GM21825 (cell line): ENCODE measurements at regions not wholly inside any gene's neighbourhood (a gene's known extent, or its start where the extent isn't known, plus 50 kb on each side); places are given as distances from the start of the nearest gene placed in this dataset.
"Not testable (repeated sequence)": the region's sequence is repeated elsewhere in the genome, so short reads cannot be mapped to it uniquely, and the experiment has no call there.

ENCODE experiments used
- ATAC-seq: cut with Tn5 transposase; IDR thresholded peaks from one replicate; pipeline ENCODE4 v1.9.1; 2021; ENCODE audit warnings: mild to moderate bottlenecking, moderate library complexity; ENCODE audit not compliant: unreplicated experiment

GRCh38 chr11:130671801-130672700 is 223.6 kb downstream of the ADAMTS15 start:
- no peak for ATAC-seq

GRCh38 chr11:130672911-130673310 is 224.5 kb downstream of the ADAMTS15 start:
- ATAC-seq = no peak

DNA sequence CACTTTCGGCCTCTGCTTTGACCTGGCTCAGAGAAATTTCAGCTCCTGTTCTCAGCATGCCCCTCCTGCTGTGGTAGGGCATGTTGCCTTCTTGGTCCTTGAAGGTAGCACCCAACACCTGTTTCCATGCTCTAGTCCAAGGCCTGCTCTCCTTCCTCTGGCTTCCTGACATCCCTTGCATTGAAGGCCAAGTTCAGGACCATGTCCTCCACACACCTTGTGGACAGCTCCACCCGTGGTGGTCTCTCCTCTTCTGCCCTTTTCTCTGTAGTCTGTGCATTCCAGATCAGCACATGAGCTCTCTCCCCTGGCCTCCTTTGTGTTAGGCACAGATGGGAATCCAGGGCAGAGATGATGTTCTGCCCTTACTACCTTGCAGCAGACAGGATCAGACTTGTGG is 225.3 kb downstream of the ADAMTS15 start:
- ATAC-seq = no peak

GRCh38 chr11:130674686-130675308 is 226.4 kb downstream of the ADAMTS15 start:
- no peak for ATAC-seq

DNA sequence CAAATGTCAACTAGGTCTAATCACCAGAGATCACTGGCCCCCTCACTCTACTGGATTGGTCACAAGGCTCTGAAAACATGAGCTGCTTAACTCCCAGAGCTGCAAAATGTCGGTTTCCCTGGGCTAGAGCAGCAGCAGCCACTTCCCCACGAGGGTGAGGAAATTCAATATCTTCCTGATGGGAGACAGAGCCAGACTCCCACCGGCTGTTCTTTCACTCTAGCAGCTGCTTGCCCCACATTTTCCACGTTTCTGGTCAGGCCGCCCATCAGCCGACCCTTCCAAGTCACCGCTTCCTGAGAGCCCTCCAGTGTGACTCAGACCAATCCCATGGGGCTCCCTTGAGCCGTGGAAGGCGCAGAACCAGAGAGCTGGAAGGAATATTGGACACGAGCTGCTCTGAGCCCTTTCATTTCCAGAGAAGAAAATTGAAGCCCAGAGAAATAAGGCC is 227.0 kb downstream of the ADAMTS15 start:
- ATAC-seq = no peak

- ATAC-seq = no peak
Observed at GRCh38 chr11:130675917-130676316, 227.5 kb downstream of the ADAMTS15 start.

GRCh38 chr11:130677486-130678153 is 229.2 kb downstream of the ADAMTS15 start:
- ATAC-seq = no peak

DNA sequence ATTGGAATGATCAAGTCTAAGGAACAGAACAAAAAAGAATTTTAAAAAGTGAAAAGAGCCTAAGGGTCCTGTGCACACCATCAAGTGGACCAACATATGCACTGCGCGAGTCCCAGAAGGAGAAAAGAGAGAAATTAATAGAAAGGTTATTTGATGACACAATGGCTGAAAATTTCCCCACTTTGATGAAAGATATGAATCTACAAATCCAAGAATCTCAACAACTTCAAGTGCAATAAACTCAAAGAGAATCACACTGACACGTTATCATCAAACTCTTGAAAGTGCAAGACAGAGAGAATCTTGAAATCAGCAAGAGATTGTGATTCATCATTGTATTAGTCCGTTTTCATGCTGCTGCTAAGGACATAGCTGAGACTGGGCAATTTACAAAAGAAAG is 230.8 kb downstream of the ADAMTS15 start:
- ATAC-seq = no peak

- not testable (repeated sequence) for ATAC-seq
Observed at GRCh38 chr11:130682471-130682870, 233.8 kb downstream of the SNX19 start.

DNA sequence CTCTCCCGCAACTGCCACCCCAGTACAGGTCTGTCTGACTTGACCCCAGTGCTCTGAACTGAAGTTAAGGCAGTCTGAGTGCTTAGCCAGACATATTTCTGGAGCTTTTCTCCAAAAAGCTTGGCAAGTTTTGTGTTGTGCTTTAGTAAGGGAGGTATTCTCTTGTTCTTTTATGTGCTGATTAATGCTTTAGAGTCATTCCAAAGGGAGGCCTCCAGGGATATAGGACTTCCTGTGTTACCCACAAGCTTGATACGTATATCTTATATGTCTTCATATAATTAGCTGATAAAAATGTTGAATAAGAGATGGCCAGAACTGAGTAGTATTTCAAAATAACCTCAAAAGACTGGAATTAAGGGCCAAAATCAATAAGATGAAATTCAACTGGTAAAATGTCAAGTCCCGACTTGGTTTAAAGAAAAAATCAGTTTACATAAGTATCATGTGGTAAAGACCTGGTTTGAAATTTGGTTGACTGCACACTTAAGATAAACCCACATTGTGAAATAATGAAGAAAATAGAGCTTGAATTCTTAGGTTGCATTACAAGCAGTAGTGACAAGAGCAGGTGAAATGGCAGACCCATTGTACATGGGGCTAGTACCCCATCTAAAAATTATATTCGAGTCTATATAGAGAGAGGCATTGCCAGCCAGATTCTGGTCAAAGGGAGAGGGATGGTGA is 226.9 kb downstream of the SNX19 start:
- no peak for ATAC-seq

GRCh38 chr11:130691581-130691980 is 224.7 kb downstream of the SNX19 start:
- ATAC-seq = no peak

- ATAC-seq = no peak
Observed at GRCh38 chr11:130692220-130692619, 224.1 kb downstream of the SNX19 start.

DNA sequence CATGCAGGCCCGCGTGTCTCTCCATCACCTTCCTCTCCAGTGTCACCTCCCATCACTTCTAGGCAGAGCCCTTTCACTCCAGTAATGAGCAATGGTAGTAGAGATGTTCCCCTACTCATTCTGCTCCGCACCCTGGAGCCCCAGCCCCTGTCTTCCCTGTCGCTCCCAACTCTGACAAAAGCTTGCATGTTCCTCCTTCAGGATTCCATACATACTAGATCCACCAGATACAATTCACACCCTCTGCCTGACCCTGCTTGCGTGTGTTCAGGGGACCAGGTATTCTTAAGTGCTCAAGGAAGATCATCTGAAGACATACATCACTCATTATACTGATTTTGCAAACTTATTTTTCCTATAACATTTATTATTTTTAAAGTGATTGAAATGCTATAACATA is 222.7 kb downstream of the SNX19 start:
- no peak for ATAC-seq

GRCh38 chr11:130694488-130695045 is 221.7 kb downstream of the SNX19 start:
- ATAC-seq = no peak

DNA sequence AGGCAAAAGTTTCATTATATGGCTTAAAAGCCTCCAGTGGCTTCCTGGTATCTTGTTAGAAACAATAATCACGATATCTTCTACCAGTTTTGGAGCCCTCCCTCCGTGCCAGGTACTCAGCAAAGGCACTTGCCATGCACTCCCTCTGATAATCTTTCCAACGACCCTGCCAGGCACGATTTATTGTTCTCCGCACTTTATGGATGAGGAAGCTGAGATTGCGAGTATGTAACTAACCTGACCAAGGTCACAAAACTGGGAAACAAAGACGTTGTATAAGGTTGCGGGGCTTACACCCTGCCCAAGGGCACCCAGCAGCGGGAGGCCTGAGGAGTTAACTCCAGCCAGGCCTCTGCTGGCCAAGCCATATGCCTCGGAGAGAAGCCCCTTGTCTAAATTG is 218.1 kb downstream of the SNX19 start:
- ATAC-seq = no peak

DNA sequence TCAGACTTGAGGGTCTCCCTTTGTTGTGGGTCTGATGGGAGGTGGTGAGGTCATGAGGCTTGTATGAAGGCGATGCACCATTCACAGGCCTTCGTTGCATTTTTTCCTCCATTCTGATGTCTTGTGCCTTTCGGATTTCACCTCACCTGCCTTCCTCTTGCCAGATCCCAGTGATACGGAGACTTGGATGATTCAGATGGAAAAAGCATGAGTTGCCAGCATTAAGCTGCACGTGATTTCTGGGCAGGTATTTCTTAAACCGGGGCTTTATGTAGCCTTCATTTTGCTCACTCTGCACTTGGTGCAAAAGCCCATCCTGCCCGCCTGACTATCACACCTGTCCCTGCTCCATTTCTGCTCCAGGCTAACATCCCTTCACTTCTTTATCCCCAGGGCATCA is 216.7 kb downstream of the SNX19 start:
- ATAC-seq = no peak

DNA sequence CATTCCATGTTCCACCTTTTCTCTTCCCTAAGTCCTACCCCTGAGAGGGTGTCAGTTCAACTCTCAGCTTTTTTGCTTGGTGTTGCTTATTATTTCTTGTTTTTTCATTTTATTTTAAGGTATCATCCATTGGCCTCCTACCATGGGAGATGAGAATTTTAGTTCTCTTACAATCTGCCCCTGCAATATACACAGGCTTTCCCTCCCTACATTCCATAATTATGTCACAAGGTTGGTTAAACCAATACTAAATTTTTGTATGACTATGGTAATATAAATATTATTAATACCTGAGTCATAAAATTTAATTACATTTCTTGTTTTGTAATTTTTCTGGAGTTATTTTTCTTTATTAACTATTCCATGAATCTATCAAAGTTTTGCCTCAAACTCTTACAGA is 216.2 kb downstream of the SNX19 start:
- ATAC-seq = no peak

DNA sequence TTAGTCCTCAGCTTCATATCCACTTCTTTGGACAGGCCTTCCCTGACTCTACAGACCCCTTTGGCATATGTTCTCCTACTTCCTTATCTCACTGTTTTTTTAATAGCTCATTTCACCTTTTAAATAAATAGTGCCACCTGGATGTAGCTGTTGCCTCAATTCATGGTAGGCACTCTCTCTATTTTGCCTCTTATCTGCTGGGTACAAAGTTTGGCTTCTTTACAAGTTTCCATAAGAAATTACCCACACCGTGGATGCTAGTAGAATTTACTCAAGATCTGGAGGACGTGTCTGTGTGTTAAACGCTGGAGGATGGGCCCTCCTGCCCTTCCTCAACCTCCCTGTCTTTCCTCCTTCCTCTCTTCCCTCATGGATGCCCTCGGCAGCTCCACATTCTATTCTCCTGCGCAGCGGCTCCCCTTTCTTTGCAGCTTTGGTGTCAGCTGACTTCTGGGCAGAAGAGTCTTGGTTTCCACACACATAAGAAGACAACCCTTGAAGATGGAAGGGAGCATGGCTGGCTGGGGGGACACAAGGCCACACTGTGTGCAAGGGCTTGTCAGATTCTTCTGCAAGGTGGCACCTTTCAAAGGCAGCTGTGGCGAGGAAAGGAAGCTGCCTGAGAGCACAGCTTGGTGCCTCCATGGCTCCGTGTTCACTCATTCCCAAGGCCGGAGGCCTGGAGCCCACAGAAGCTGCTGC is 212.6 kb downstream of the SNX19 start:
- ATAC-seq = no peak

GRCh38 chr11:130705670-130706421 is 210.4 kb downstream of the SNX19 start:
- no peak for ATAC-seq

- no peak for ATAC-seq
Observed at GRCh38 chr11:130706572-130706971, 209.7 kb downstream of the SNX19 start.
